ENCODE measurements at regions not wholly inside any gene's neighbourhood (a gene's known extent, or its start where the extent isn't known, plus 50 kb on each side); places are given as distances from the start of the nearest gene placed in this dataset.

- H3K27me3 ChIP-seq (ENCODE audit: control insufficient read depth, insufficient read depth, low read length) = no peaks in the 10 kb centered on the region
- no peaks in the 10 kb centered on the region for H3K4me1 ChIP-seq (ENCODE audit: control insufficient read depth, insufficient read depth, low read length)
- H3K9me3 ChIP-seq (ENCODE audit: control insufficient read depth, low read length) = no peaks in the 10 kb centered on the region
- H3K4me3 ChIP-seq (ENCODE audit: low read length) = no peak overlapping the region
- H3K36me3 ChIP-seq (ENCODE audit: control insufficient read depth, insufficient read depth, low read length) = no peaks in the 10 kb centered on the region
- H3K9ac ChIP-seq (ENCODE audit: low read length) = no peak overlapping the region
These were observed 95.9 kb upstream of the SPACA1 start for GRCh38 chr6:87951751-87952150.

GRCh38 chr6:87950614-87951013 is 97.0 kb upstream of the SPACA1 start:
- Histone ChIP-seq H3K27me3 (ENCODE audit: control insufficient read depth, insufficient read depth, low read length) (no peaks in the 10 kb centered on the region), H3K36me3 (ENCODE audit: control insufficient read depth, insufficient read depth, low read length) (no peaks in the 10 kb centered on the region), H3K9me3 (ENCODE audit: control insufficient read depth, low read length) (no peaks in the 10 kb centered on the region), H3K4me3 (ENCODE audit: low read length) (no peak overlapping the region), H3K9ac (ENCODE audit: low read length) (no peak overlapping the region), H3K4me1 (ENCODE audit: control insufficient read depth, insufficient read depth, low read length) (no peaks in the 10 kb centered on the region)

GRCh38 chr6:87949194-87949593 is 98.4 kb upstream of the SPACA1 start:
- no peaks in the 10 kb centered on the region for H3K27me3 ChIP-seq (ENCODE audit: control insufficient read depth, insufficient read depth, low read length)
- no peak overlapping the region for H3K9ac ChIP-seq (ENCODE audit: low read length)
- H3K4me1 ChIP-seq (ENCODE audit: control insufficient read depth, insufficient read depth, low read length) = peaks cover 10% of the 10 kb centered on the region
- no peak overlapping the region for H3K4me3 ChIP-seq (ENCODE audit: low read length)
- no peaks in the 10 kb centered on the region for H3K36me3 ChIP-seq (ENCODE audit: control insufficient read depth, insufficient read depth, low read length)
- H3K9me3 ChIP-seq (ENCODE audit: control insufficient read depth, low read length) = no peaks in the 10 kb centered on the region

- no peak overlapping the region for H3K4me3 ChIP-seq (ENCODE audit: low read length)
- H3K4me1 ChIP-seq (ENCODE audit: control insufficient read depth, insufficient read depth, low read length) = peaks cover 12% of the 10 kb centered on the region
- no peaks in the 10 kb centered on the region for H3K36me3 ChIP-seq (ENCODE audit: control insufficient read depth, insufficient read depth, low read length)
- H3K9ac ChIP-seq (ENCODE audit: low read length) = no peak overlapping the region
- H3K9me3 ChIP-seq (ENCODE audit: control insufficient read depth, low read length) = no peaks in the 10 kb centered on the region
- no peaks in the 10 kb centered on the region for H3K27me3 ChIP-seq (ENCODE audit: control insufficient read depth, insufficient read depth, low read length)
These were observed 101.0 kb upstream of the SPACA1 start for GRCh38 chr6:87946669-87947068.

GRCh38 chr6:87945966-87946365 is 101.7 kb upstream of the SPACA1 start:
- no peaks in the 10 kb centered on the region for H3K36me3 ChIP-seq (ENCODE audit: control insufficient read depth, insufficient read depth, low read length)

GRCh38 chr6:87945181-87945580 is 102.5 kb upstream of the SPACA1 start:
- Histone ChIP-seq H3K4me3 (ENCODE audit: low read length) (no peak overlapping the region), H3K36me3 (ENCODE audit: control insufficient read depth, insufficient read depth, low read length) (no peaks in the 10 kb centered on the region), H3K9ac (ENCODE audit: low read length) (no peak overlapping the region), H3K9me3 (ENCODE audit: control insufficient read depth, low read length) (no peaks in the 10 kb centered on the region), H3K4me1 (ENCODE audit: control insufficient read depth, insufficient read depth, low read length) (peaks cover 12% of the 10 kb centered on the region), H3K27me3 (ENCODE audit: control insufficient read depth, insufficient read depth, low read length) (no peaks in the 10 kb centered on the region)

More at GRCh38 chr6:87945966-87946365, 101.7 kb upstream of the SPACA1 start:
- Histone ChIP-seq H3K4me1 (ENCODE audit: control insufficient read depth, insufficient read depth, low read length) (peaks cover 12% of the 10 kb centered on the region), H3K4me3 (ENCODE audit: low read length) (no peak overlapping the region), H3K9ac (ENCODE audit: low read length) (no peak overlapping the region), H3K27me3 (ENCODE audit: control insufficient read depth, insufficient read depth, low read length) (no peaks in the 10 kb centered on the region), H3K9me3 (ENCODE audit: control insufficient read depth, low read length) (no peaks in the 10 kb centered on the region)

- no peaks in the 10 kb centered on the region for H3K36me3 ChIP-seq (ENCODE audit: control insufficient read depth, insufficient read depth, low read length)
- H3K27me3 ChIP-seq (ENCODE audit: control insufficient read depth, insufficient read depth, low read length) = no peaks in the 10 kb centered on the region
- H3K4me1 ChIP-seq (ENCODE audit: control insufficient read depth, insufficient read depth, low read length) = peaks cover 12% of the 10 kb centered on the region
- H3K9me3 ChIP-seq (ENCODE audit: control insufficient read depth, low read length) = no peaks in the 10 kb centered on the region
- H3K9ac ChIP-seq (ENCODE audit: low read length) = no peak overlapping the region
- no peak overlapping the region for H3K4me3 ChIP-seq (ENCODE audit: low read length)
These were observed 103.1 kb upstream of the SPACA1 start for GRCh38 chr6:87944541-87944954.

GRCh38 chr6:87943191-87943590 is 104.5 kb upstream of the SPACA1 start:
- no peaks in the 10 kb centered on the region for H3K36me3 ChIP-seq (ENCODE audit: control insufficient read depth, insufficient read depth, low read length)
- peaks cover 12% of the 10 kb centered on the region for H3K4me1 ChIP-seq (ENCODE audit: control insufficient read depth, insufficient read depth, low read length)
- H3K9ac ChIP-seq (ENCODE audit: low read length) = no peak overlapping the region
- no peaks in the 10 kb centered on the region for H3K27me3 ChIP-seq (ENCODE audit: control insufficient read depth, insufficient read depth, low read length)
- no peak overlapping the region for H3K4me3 ChIP-seq (ENCODE audit: low read length)
- H3K9me3 ChIP-seq (ENCODE audit: control insufficient read depth, low read length) = no peaks in the 10 kb centered on the region

GRCh38 chr6:87941556-87942358 is 105.9 kb upstream of the SPACA1 start:
- no peaks in the 10 kb centered on the region for H3K36me3 ChIP-seq (ENCODE audit: control insufficient read depth, insufficient read depth, low read length)
- H3K9me3 ChIP-seq (ENCODE audit: control insufficient read depth, low read length) = no peaks in the 10 kb centered on the region
- H3K4me3 ChIP-seq (ENCODE audit: low read length) = no peak overlapping the region
- peaks cover 12% of the 10 kb centered on the region for H3K4me1 ChIP-seq (ENCODE audit: control insufficient read depth, insufficient read depth, low read length)
- H3K27me3 ChIP-seq (ENCODE audit: control insufficient read depth, insufficient read depth, low read length) = no peaks in the 10 kb centered on the region
- no peak overlapping the region for H3K9ac ChIP-seq (ENCODE audit: low read length)

GRCh38 chr6:87939776-87940175 is 107.9 kb upstream of the SPACA1 start:
- Histone ChIP-seq H3K9me3 (ENCODE audit: control insufficient read depth, low read length) (no peaks in the 10 kb centered on the region), H3K4me1 (ENCODE audit: control insufficient read depth, insufficient read depth, low read length) (peaks cover 8% of the 10 kb centered on the region), H3K27me3 (ENCODE audit: control insufficient read depth, insufficient read depth, low read length) (no peaks in the 10 kb centered on the region), H3K9ac (ENCODE audit: low read length) (no peak overlapping the region), H3K36me3 (ENCODE audit: control insufficient read depth, insufficient read depth, low read length) (no peaks in the 10 kb centered on the region), H3K4me3 (ENCODE audit: low read length) (no peak overlapping the region)

- Histone ChIP-seq H3K9me3 (ENCODE audit: control insufficient read depth, low read length) (no peaks in the 10 kb centered on the region), H3K36me3 (ENCODE audit: control insufficient read depth, insufficient read depth, low read length) (no peaks in the 10 kb centered on the region), H3K27me3 (ENCODE audit: control insufficient read depth, insufficient read depth, low read length) (no peaks in the 10 kb centered on the region), H3K4me1 (ENCODE audit: control insufficient read depth, insufficient read depth, low read length) (no peaks in the 10 kb centered on the region), H3K4me3 (ENCODE audit: low read length) (no peak overlapping the region), H3K9ac (ENCODE audit: low read length) (no peak overlapping the region)
These were observed 109.4 kb upstream of the SPACA1 start for GRCh38 chr6:87938287-87938686.

- Histone ChIP-seq H3K9ac (ENCODE audit: low read length) (no peak overlapping the region), H3K27me3 (ENCODE audit: control insufficient read depth, insufficient read depth, low read length) (no peaks in the 10 kb centered on the region), H3K9me3 (ENCODE audit: control insufficient read depth, low read length) (no peaks in the 10 kb centered on the region), H3K4me1 (ENCODE audit: control insufficient read depth, insufficient read depth, low read length) (no peaks in the 10 kb centered on the region), H3K36me3 (ENCODE audit: control insufficient read depth, insufficient read depth, low read length) (no peaks in the 10 kb centered on the region), H3K4me3 (ENCODE audit: low read length) (no peak overlapping the region)
These were observed 111.6 kb upstream of the SPACA1 start for GRCh38 chr6:87936065-87936464.
